IMR-90 (cell line): ENCODE measurements at regions not wholly inside any gene's neighbourhood (a gene's known extent, or its start where the extent isn't known, plus 50 kb on each side); places are given as distances from the start of the nearest gene placed in this dataset.

Experiments used
- BHLHE40 ChIP-seq: fragments of 150-350 bp; IDR thresholded peaks from 2 replicates; pipeline ENCODE4 v1.6.1; 2016; ENCODE audit warnings: mild to moderate bottlenecking, low read depth, low read length
- CEBPB ChIP-seq: IDR thresholded peaks from 2 replicates; pipeline ENCODE4 v1.6.1; 2012; ENCODE audit warnings: low read depth, low read length, improper control_type of control experiment
- CTCF ChIP-seq: conservative IDR thresholded peaks from 2 replicates; pipeline ENCODE4 v1.5.1; 2012; ENCODE audit warnings: mild to moderate bottlenecking, low read depth, low read length, improper control_type of control experiment
- MAFK ChIP-seq: IDR thresholded peaks from 2 replicates; pipeline ENCODE4 v1.6.1; 2012; ENCODE audit warnings: low read depth, low read length, improper control_type of control experiment
- POLR2A ChIP-seq: IDR thresholded peaks from 2 replicates; pipeline ENCODE4 v1.6.1; 2012; ENCODE audit warnings: mild to moderate bottlenecking, low read depth, low read length
- RAD21 ChIP-seq: IDR thresholded peaks from 2 replicates; pipeline ENCODE4 v1.6.1; 2012; ENCODE audit warnings: low read length, improper control_type of control experiment
- RCOR1 ChIP-seq: IDR thresholded peaks from 2 replicates; pipeline ENCODE4 v1.6.1; 2012; ENCODE audit warnings: mild to moderate bottlenecking, low read length, improper control_type of control experiment; ENCODE audit not compliant: insufficient replicate concordance

- TF ChIP-seq CTCF (no peak), MAFK (no peak), POLR2A (no peak), RAD21 (no peak), RCOR1 (no peak), CEBPB (no peak), BHLHE40 (no peak)
Observed at GRCh38 chr21:35915030-35915429, 145.3 kb downstream of the SETD4 start.
